GM19328 (cell line): ENCODE measurements at regions not wholly inside any gene's neighbourhood (a gene's known extent, or its start where the extent isn't known, plus 50 kb on each side); places are given as distances from the start of the nearest gene placed in this dataset.

Experiments
- ATAC-seq: cut with Tn5 transposase; IDR thresholded peaks from one replicate; pipeline ENCODE4 v1.9.1; 2021; ENCODE audit warnings: mild to moderate bottlenecking, moderate library complexity; ENCODE audit not compliant: unreplicated experiment

- ATAC-seq, result no peak
Measured at GRCh38 chr13:56932104-56932503, 208.6 kb upstream of the PRR20A start.

- no peak for ATAC-seq
Measured at GRCh38 chr13:56953965-56954364, 186.8 kb upstream of the PRR20A start.

DNA sequence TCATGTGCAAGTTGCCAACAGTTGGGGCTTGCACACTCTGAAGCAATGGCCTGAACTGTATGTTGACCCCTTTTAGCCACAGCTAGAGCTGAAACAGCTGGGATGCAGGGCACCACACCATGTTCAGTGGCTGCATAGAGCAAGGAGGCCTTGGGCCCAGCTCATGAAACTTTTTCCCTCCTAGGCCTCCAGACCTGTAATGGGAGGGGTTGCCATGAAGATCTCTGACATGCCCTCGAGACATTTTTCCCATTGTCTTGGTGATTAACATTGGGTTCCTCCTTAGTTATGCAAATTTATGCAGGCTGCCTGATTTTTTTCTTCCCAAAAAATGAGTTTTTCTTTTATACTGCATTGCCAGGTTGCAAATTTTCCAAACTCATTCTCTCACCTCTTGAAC, 165.1 kb upstream of the PRR20A start:
- ATAC-seq, result no peak

GRCh38 chr13:56980856-56981255, 159.9 kb upstream of the PRR20A start:
- no peak for ATAC-seq

DNA sequence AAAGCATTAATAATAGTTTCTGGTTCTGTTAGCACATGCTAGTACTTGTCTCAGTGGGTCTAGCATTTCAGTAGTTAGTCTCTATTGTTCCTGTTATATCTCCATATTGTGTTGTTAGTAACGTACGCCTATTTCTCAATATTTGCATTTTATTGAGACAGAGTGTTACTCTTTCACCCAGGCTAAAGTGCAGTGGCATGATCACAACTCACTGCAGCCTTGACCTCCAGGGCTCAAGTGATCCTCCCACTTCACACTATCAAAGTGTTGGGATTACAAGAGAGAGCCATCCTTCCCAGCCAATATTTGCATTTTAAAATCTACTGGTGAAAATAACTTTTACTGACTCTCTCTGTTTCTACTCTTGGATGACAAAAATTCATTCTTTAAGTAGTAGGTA, 154.6 kb upstream of the PRR20A start:
- no peak for ATAC-seq

GRCh38 chr13:56988543-56988942, 152.2 kb upstream of the PRR20A start:
- ATAC-seq, result no peak

- ATAC-seq, result no peak
Measured at GRCh38 chr13:57003682-57004081, 137.0 kb upstream of the PRR20A start.

GRCh38 chr13:57017357-57017756, 123.4 kb upstream of the PRR20A start:
- no peak for ATAC-seq

- no peak for ATAC-seq
Measured at GRCh38 chr13:57018915-57019314, 121.8 kb upstream of the PRR20A start.

GRCh38 chr13:57030671-57031070, 110.0 kb upstream of the PRR20A start:
- no peak for ATAC-seq

DNA sequence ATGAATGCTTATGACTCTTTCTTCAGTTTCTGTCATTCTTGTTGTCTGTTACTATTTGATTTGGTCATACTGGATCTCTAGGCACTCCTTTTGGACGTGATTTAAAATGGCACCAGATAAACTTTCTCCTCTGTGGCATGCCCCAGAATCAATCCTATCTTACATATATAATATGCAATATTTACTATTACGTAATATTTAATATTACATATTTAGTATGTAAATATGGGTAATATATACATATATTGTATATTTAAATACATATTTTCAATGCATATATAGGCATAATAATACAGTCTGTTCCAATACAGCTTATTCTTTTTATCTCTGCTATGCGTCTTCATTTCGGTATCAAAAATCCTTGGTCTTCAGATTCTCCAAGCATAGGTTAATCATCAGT, 104.4 kb upstream of the PRR20A start:
- no peak for ATAC-seq

GRCh38 chr13:57044910-57045309, 95.8 kb upstream of the PRR20A start:
- ATAC-seq, result no peak

- no peak for ATAC-seq
Measured at GRCh38 chr13:57045826-57046546, 94.7 kb upstream of the PRR20A start.

DNA sequence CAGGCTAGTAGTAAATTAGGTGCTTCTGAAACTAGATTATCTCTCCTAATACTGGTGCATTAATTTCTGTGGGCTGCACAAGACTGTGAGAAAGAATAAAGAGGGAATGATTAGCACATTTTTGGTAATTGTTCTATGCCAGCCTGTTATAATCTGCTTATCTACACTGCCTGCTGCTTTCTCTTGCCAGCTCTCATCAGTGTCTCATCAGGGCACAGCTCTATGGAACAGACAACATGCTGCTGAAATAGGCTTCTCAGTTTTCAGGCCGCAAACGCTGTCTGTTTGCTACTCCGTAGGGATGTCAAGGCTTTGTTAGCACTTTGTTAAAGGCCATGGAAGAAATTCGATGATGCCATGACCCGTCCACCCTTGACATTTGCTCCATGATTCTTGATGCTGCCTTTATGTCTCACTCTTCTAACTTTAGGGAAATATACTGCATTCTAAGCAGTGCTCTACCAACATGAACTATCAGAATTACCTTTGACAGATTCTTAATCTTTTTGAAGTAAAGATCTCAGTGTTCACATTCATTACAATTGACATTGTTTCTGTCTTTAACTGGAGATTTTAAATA, 84.0 kb upstream of the PRR20A start:
- ATAC-seq, result no peak

GRCh38 chr13:57063007-57063406, 77.7 kb upstream of the PRR20A start:
- ATAC-seq, result no peak

- no peak for ATAC-seq
Measured at GRCh38 chr13:57073983-57074382, 66.7 kb upstream of the PRR20A start.

DNA sequence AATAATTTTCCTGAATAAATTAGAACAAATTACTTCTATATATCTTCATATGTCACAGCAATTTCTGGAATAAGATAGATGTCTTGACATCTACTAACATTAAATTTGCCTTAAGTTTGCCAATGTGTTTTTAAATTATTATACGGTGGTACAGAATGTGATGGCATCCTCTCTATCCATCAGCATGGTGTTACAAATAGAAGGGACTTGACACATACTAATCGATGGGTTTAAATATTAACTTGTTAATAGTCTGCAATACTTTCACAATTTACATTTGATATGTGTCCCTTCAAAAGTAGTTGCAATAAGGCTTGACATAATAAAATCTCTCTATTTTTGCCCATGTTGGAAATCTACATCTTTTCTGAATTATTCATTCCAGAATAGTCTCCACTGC, 65.1 kb upstream of the PRR20A start:
- no peak for ATAC-seq

DNA sequence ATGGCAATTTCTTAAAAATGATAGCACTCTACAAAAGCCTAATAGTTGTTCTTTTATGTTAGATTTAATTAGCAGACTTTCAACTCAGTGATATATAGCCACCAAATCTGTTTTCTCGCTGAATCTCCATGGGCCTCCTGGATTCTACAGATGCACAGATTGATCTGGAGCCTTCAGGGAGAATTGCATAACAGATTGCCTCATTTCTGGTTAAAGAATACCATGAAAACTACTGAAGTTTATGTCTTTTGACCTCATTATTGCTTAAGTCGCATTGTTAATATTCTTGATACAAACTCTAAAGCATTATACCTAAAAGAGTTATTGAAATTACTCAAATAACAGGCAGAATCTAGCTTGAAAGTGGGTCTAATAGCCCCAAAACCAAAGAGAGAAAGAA, 53.7 kb upstream of the PRR20A start:
- ATAC-seq, result no peak
